K562 (cell line): ENCODE measurements at regions not wholly inside any gene's neighbourhood (a gene's known extent, or its start where the extent isn't known, plus 50 kb on each side); places are given as distances from the start of the nearest gene placed in this dataset.

ENCODE experiments used
- ATAC-seq: fragments of 200-7000 bp; cut with Tn5 transposase; 3 replicates; pipeline ENCODE4 v1.9.1; 2020; ENCODE audit warnings: moderate library complexity
- BruUV-seq: library from RNA; stranded (reverse); fragments of 400-500 nt; replicated peaks from 2 replicates; lab custom pipeline; 2021; lab: Mats Ljungman, UMichigan
- CTCF ChIA-PET: fragments of 300-600 bp; formaldehyde crosslinking; extraction: SDS; loops from one replicate; lab custom pipeline; 2021; ENCODE audit warnings: low intra/inter-chr PET ratio; lab: Yijun Ruan, JAX
- POLR2A ChIA-PET: fragments of 300-600, 350-650 bp; sonication (Branson Sonifier 250); formaldehyde crosslinking; extraction: SDS; loops from one replicate; lab custom pipeline; 2021; ENCODE audit warnings: antibody characterized with exemption, inconsistent platforms; lab: Yijun Ruan, JAX
- DNase-seq, 4 experiments: peaks; one replicate each; pipeline versions ENCODE4 v3.0.0 to v3.0.0-alpha.2; 2011 to 2018; ENCODE audit warnings: low spot score in 3 of 4, mixed read lengths in 3 of 4; ENCODE audit errors: extremely low read depth in 1 of 4
- FAIRE-seq: peaks from 2 replicates; lab custom pipeline; 2011; peaks lifted over from hg19 to GRCh38; lab: Jason Lieb, UNC
- H2AFZ ChIP-seq: 2 replicates; pipeline ENCODE4 v1.6.0; 2011; ENCODE audit warnings: low read depth, low read length, control low read depth, inconsistent platforms
- H3K27ac ChIP-seq: fragments of 200-600 bp; 3 replicates; pipeline ENCODE4 v1.8.0; 2011; ENCODE audit warnings: low read depth, mild to moderate bottlenecking, control low read depth, inconsistent platforms, low read length, moderate library complexity, mixed read lengths; ENCODE audit errors: extremely low read depth
- H3K27me3 ChIP-seq, 2 experiments: fragments of 300-600 bp in 1 of 2; 2 replicates in 1 of 2; 3 replicates in 1 of 2; pipeline versions ENCODE4 v1.6.0 to v1.8.0; 2011; ENCODE audit warnings: inconsistent platforms in 2 of 2, low read length in 2 of 2, mild to moderate bottlenecking in 1 of 2, mixed read lengths in 1 of 2, moderate library complexity in 1 of 2; ENCODE audit not compliant: control insufficient read depth in 2 of 2, insufficient read depth in 2 of 2
- H3K36me3 ChIP-seq: fragments of 300-600 bp; 3 replicates; pipeline ENCODE4 v1.8.0; 2011; ENCODE audit warnings: mild to moderate bottlenecking, low read length, inconsistent platforms; ENCODE audit not compliant: control insufficient read depth, insufficient read depth
- H3K4me1 ChIP-seq, 2 experiments: fragments of 200-600 bp in 1 of 2; replicated peaks in 1 of 2; 2 replicates in 1 of 2; 3 replicates in 1 of 2; pipeline versions ENCODE4 v1.5.1 to v1.8.0; 2011; ENCODE audit warnings: inconsistent platforms in 2 of 2, low read length in 2 of 2, mild to moderate bottlenecking in 1 of 2, mixed read lengths in 1 of 2, moderate library complexity in 1 of 2; ENCODE audit not compliant: control insufficient read depth in 2 of 2, insufficient read depth in 2 of 2
- H3K4me2 ChIP-seq: 2 replicates; pipeline ENCODE4 v1.6.1; 2011; ENCODE audit warnings: low read length, control low read depth, inconsistent platforms, mixed read lengths; ENCODE audit not compliant: insufficient read depth
- H3K4me3 ChIP-seq: fragments of 200-600 bp; sonication (generic), shearing (Covaris generic); 2 replicates; pipeline ENCODE4 v1.5.1; 2016; ENCODE audit warnings: control low read depth, inconsistent platforms
- H3K79me2 ChIP-seq: fragments of 200-600 bp; 3 replicates; pipeline ENCODE4 v1.8.0; 2011; ENCODE audit warnings: low read length, inconsistent platforms; ENCODE audit not compliant: control insufficient read depth, insufficient read depth
- H3K9ac ChIP-seq, 2 experiments: 2 replicates each; pipeline versions ENCODE4 v1.6.0 to v1.6.1; 2011; ENCODE audit warnings: low read depth in 2 of 2, low read length in 2 of 2, control low read depth in 1 of 2, inconsistent platforms in 1 of 2, mild to moderate bottlenecking in 1 of 2, mixed read lengths in 1 of 2; ENCODE audit not compliant: insufficient read depth in 1 of 2
- H3K9me1 ChIP-seq: one replicate; pipeline ENCODE4 v1.6.0; 2011; ENCODE audit warnings: inconsistent platforms, mild to moderate bottlenecking, low read length, moderate library complexity; ENCODE audit not compliant: control insufficient read depth, insufficient read depth
- H3K9me3 ChIP-seq: replicated peaks from 2 replicates; pipeline ENCODE4 v1.5.1; 2011; ENCODE audit warnings: low read depth, low read length, inconsistent platforms; ENCODE audit not compliant: control insufficient read depth, insufficient read depth
- H4K20me1 ChIP-seq: replicated peaks from 2 replicates; pipeline ENCODE4 v1.6.1; 2011; ENCODE audit warnings: low read length, inconsistent platforms, mixed read lengths; ENCODE audit not compliant: control insufficient read depth, insufficient read depth
- BACH1 ChIP-seq: fragments of 200-800 bp; sonication (Bioruptor generic); IDR thresholded peaks from 2 replicates; pipeline ENCODE4 v1.6.1; 2016; ENCODE audit warnings: missing genetic modification characterization, missing compliant biosample characterization
- BRD9 ChIP-seq: fragments of 450-650 bp; IDR thresholded peaks from 2 replicates; pipeline ENCODE4 v1.6.1; 2018; ENCODE audit warnings: low read depth; ENCODE audit not compliant: partially characterized antibody
- CBX2 ChIP-seq: fragments of 200-600 bp; sonication (generic); IDR thresholded peaks from one replicate; pipeline ENCODE4 v1.6.1; 2012; ENCODE audit warnings: mild to moderate bottlenecking, low read length, inconsistent platforms; ENCODE audit not compliant: insufficient read depth, poor library complexity, severe bottlenecking
- DPF2 ChIP-seq: fragments of 450-650 bp; IDR thresholded peaks from 2 replicates; pipeline ENCODE4 v1.6.1; 2016
- ELK3 ChIP-seq: fragments of 450-650 bp; formaldehyde crosslinking; IDR thresholded peaks from 2 replicates; pipeline ENCODE4 v1.4.0; 2020; ENCODE audit warnings: mild to moderate bottlenecking
- IFI16 ChIP-seq: fragments of 250-450 bp; sonication (Bioruptor Pico); IDR thresholded peaks from 2 replicates; pipeline ENCODE4 v2.1.2; 2022; ENCODE audit warnings: mild to moderate bottlenecking, inconsistent platforms
- NFRKB ChIP-seq: fragments of 450-650 bp; IDR thresholded peaks from 2 replicates; pipeline ENCODE4 v1.6.1; 2016; ENCODE audit warnings: low read depth
- PHF8 ChIP-seq: fragments of 200-600 bp; sonication (generic); IDR thresholded peaks from 2 replicates; pipeline ENCODE4 v1.6.1; 2012; ENCODE audit warnings: mixed run types, mild to moderate bottlenecking, inconsistent platforms, low read length, moderate library complexity, borderline replicate concordance
- SMAD2 ChIP-seq: fragments of 150-350 bp; IDR thresholded peaks from 2 replicates; pipeline ENCODE4 v1.6.1; 2014; ENCODE audit warnings: low read depth, mild to moderate bottlenecking, low read length
- ZBTB8A ChIP-seq: fragments of 450-650 bp; IDR thresholded peaks from 2 replicates; pipeline ENCODE4 v1.6.1; 2018; ENCODE audit warnings: mild to moderate bottlenecking, moderate library complexity; ENCODE audit not compliant: partially characterized antibody
- ZNF224 ChIP-seq: sonication (generic); formaldehyde crosslinking; IDR thresholded peaks from 2 replicates; pipeline ENCODE4 v1.8.0; 2022; ENCODE audit warnings: mild to moderate bottlenecking, missing genetic modification reagents
- ZNF408 ChIP-seq: fragments of 250-450 bp; sonication (Bioruptor Pico); IDR thresholded peaks from 2 replicates; pipeline ENCODE4 v1.4.0; 2020; ENCODE audit warnings: low read depth, mild to moderate bottlenecking, moderate library complexity
- ZNF655 ChIP-seq: fragments of 250-450 bp; sonication (Bioruptor Pico); IDR thresholded peaks from 2 replicates; pipeline ENCODE4 v1.5.0; 2021
- WGBS: fragments of 100-300 bp; shearing (Covaris generic); methylation state at CpG from one replicate; pipeline ENCODE4 v1.1.6; 2016; ENCODE audit warnings: low coverage, mixed read lengths; ENCODE audit not compliant: insufficient coverage; ENCODE audit errors: missing lambda C conversion rate; 5-methylcytosine and 5-hydroxymethylcytosine counted together
- in situ Hi-C: fragments of 300-500 bp; cut with MboI; formaldehyde crosslinking; loops from 4 replicates; pipeline ENCODE4 v1.15.0; 2018; ENCODE audit warnings: inconsistent platforms, mixed read lengths
- intact Hi-C: fragments of 100-400 bp; cut with micrococcal nuclease; formaldehyde crosslinking; loops from 2 replicates; pipeline ENCODE4 v1.14.2; 2022

GRCh38 chrX:144601010-144601409 lies 646.3 kb upstream of the SPANXN1 start:
- Histone ChIP-seq H3K9me1 (no peaks in the 10 kb centered on the region), H3K27ac (no peak overlapping the region), H3K4me3 (no peak overlapping the region), H3K9ac (no peak overlapping the region), H4K20me1 (no peaks in the 10 kb centered on the region), H3K9me3 (no peaks in the 10 kb centered on the region), H2AFZ (no peak overlapping the region), H3K27me3 (no peaks in the 10 kb centered on the region), H3K4me1 (no peaks in the 10 kb centered on the region), H3K4me2 (no peak overlapping the region), H3K36me3 (no peaks in the 10 kb centered on the region), H3K79me2 (no peaks in the 10 kb centered on the region)
- intact Hi-C loops (no loop called here), in situ Hi-C loops (no loop called here)
- CTCF ChIA-PET: no interaction called here
- BruUV-seq: no TSS peak
- TF ChIP-seq PHF8 (no peak), BACH1 (tag) (no peak), CBX2 (no peak), SMAD2 (no peak), ZNF655 (CRISPR knock-in tag) (no peak), IFI16 (CRISPR knock-in tag) (no peak), BRD9 (no peak), ZBTB8A (no peak), ELK3 (no peak), ZNF224 (no peak), DPF2 (no peak), NFRKB (no peak), ZNF408 (CRISPR knock-in tag) (no peak)
- no peak for ATAC-seq
- no peak for DNase-seq
- no peak for FAIRE-seq
- POLR2A ChIA-PET: no interaction called here
- WGBS: 0% methylated on average over 1 of the region's 2 CpGs
